ENCODE measurements at regions not wholly inside any gene's neighbourhood (a gene's known extent, or its start where the extent isn't known, plus 50 kb on each side); places are given as distances from the start of the nearest gene placed in this dataset.

DNA sequence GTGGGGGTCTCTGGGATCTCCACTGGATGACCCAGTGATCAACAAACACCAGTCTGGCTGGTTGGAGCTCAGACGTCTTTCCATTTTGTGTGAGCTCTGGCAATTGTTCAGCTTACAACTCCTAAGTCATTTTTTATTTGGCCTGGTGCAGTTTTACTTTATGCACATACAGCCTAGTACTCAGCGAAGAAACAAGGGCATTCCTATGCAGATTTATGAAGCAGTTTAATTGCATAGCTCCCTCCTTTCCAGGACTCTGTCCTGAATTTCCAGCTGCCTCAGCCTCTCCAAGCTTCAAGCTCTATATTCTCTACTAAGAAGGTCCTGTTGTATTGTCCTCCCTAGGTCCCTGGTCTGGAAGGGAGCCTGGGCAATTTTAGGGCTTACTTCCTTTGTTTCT is 145.6 kb upstream of the GALNT17 start:
- no peak for DNase-seq (ENCODE audit: low read depth)

DNA sequence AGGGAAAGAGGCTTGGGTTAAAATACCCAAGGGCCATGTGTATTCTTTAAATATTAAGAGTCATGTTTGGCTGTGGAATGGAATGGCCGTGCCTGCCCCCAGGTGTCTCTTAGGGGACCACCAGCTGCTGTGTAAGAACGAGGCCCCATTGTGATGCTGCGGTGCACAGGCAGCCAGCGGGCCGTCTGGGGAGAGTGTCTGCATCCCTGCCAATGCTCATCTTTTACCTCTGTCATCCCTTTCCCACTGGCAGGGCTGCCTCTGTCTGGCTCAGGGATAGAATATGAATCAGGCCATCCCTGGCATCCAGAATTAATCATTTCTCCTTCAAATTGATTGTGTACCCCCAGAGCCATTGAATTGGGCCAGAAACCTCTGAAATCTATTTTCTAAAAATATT is 137.8 kb upstream of the GALNT17 start:
- no peak for DNase-seq (ENCODE audit: low read depth)

DNA sequence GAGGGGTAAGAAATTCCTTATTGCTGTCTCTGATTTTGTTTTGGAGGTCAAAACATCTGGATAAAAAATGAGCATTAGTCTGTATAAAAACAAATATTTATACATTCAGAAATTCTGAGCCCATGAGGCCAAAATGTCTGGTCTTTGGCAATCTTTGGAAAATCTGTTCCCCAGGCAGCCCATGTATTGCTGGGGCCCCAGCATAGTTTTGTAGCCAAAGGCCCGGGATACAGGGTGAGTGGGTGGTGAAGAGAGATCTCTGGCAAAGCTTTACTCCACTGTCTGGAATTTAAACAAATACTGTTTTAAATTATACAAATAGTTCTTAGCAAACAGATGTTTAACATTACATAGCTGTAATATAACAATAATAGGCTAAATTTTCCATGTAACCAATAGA is 134.7 kb upstream of the GALNT17 start:
- no peak for DNase-seq (ENCODE audit: low read depth)

DNA sequence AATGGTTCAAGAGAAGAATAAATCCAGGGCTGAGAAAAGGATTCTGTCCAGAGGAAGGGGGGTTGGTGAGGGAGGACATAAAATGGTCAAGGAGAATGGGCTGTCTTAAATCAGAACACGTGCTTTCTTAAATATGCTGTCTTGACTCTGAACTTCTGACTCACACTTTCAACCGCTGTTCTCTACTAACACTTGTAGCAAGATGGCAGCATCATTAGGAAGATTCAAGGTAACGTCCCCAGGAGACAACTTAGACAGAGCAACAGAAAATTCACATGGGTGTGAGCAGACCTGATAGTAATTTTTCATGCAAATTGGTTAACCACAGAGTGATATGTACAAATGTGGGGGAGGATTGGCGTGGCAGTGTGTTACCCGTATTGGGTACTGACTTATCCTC is 126.8 kb upstream of the GALNT17 start:
- no peak for DNase-seq (ENCODE audit: low read depth)

DNA sequence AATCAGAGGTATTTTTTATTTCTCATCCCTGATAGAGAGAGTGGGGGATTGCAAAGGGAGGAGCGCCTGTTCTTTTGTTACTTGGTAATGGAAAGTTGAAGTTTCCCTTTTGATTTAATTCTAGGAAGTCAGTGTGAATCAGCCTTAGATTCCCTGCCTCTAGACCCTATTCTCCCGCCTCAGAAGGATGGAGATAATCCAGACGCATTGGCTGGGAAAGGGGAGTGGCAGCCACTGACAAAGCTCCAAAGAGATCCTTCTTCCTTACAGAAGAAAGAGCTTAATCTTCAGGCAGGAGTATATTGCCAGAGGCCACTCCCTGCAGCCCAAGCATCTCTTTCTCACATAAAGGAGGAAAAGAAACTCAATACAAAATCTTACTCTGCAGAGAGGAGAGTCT is 122.3 kb upstream of the GALNT17 start:
- no peak for DNase-seq (ENCODE audit: low read depth)

DNA sequence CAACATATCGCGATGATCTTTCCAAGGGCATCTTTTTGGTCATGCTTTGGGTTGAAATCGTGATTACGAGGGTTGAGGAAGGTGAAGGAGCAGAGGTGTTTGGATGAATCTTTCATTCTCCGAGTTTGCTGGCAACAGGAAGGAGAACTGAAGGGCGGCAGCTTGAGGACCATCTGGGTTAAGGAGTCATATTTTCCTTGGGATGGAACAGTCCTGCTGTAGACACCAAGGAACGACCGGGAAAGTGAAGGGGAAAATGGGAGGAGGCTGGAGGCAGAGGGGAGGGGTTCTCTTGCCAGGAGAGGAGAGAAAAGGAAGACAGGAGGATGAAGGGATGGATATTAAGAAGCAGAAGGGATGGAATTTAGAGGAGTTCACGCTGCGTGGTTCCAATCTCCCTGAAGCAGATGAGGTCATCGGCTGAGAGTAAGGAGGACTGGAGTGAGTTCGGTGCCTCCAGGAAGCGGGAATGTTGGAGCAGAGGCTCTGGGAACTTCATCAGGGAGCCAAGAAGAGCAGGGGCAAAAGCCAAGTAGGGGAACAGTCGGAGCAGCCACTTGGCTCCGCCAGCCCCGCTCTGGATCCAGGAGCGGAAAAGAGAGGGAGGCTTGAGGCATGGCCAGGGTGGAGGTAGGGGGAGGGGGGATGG is 116.6 kb upstream of the GALNT17 start:
- DNase-seq (ENCODE audit: low read depth), result no peak

DNA sequence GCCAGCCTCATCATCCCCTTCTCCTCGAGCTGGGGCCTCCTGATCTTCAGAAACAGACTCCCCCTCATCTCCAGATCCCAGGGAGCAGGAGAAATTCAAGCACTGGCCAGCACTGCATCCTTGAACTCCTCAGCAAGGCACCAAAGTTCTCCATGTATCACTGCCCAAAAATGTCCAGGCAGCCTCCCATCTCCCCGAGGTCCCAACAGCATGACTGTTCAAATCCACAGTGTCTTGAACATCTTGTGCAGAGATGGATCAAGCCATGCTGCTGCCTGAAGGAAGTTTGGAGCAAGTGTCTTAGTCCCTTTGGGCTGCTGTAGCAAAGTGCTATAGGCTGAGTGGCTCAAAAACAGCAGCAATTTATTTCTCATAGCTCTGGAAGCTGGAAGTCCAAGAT is 115.5 kb upstream of the GALNT17 start:
- DNase-seq (ENCODE audit: low read depth), result no peak

DNA sequence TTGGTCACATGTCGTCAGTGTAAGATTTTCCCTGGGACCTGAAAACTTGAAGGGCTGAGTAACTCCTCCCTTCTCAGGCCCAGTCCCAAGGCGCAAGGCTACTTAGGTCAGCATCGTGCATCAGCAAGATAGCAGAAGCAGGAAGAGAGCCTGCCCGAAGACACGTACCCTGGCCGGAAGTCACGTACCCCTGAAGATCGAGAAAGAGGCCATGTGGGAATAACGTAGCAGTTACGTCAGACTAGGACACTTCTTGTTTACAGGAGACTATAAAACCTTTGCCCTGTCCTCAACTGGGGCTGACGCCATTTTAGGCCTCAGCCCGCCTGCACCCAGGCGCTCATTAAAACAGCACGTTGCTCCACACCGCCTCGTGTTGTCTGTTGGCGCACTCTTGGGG is 114.3 kb upstream of the GALNT17 start:
- peak; percentile 9 for DNase-seq (ENCODE audit: low read depth)

DNA sequence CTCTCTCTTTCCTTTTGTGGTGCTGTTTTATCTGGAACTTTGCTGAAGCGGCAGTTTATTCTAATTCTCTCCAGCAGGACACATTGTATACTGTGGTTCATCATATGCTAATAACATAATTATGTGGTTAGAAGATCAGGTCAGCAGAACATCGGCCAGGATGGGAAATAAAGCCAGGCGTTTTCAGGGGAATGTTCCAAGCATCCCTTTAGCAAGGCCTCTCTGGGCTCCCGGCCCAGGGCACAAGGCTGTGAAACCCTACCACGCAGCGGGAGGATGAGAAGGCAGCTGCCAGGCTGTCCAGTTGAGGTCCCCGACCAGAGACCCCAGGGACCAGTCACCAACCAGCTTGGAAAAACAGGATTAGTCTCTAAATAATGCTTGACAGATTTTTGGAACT is 112.2 kb upstream of the GALNT17 start:
- DNase-seq (ENCODE audit: low read depth), result no peak

DNA sequence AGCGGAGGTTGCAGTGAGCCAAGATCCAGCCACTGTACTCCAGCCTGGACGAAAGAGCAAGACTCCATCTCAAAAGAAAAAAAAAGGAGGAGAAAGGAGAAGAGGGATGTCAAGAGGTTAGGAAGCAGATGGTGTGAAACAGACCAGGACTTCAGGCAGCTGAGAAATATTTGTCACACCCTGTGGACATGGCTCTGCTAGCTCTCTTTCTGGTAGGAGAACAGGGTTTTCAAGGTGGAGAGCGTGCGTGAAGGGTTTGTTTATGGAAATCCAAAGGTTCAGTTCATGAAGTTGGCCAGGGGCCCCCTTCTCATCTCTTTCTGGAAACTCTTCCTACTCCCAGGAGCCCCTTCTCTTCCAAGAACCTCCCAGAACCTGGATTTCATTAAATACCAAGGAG is 110.8 kb upstream of the GALNT17 start:
- DNase-seq (ENCODE audit: low read depth), result no peak

DNA sequence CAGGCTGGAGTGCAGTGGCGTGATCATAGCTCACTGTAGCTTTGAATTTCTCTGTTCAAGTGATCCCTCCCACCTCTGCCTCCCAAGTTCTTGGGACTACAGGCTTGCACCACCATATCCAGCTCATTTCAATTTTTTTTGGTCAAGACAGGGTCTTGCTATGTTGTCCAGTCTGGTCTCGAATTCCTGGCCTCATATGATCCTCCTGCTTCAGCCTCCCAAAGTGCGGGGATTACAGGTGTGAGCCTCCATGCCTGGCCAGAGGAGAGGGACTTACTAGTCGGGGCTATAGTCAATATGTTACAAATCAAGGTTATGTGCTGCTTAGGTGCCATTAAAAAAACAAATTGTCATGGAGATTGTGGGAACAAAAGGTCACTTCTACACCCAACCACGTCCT is 105.3 kb upstream of the GALNT17 start:
- no peak for DNase-seq (ENCODE audit: low read depth)

DNA sequence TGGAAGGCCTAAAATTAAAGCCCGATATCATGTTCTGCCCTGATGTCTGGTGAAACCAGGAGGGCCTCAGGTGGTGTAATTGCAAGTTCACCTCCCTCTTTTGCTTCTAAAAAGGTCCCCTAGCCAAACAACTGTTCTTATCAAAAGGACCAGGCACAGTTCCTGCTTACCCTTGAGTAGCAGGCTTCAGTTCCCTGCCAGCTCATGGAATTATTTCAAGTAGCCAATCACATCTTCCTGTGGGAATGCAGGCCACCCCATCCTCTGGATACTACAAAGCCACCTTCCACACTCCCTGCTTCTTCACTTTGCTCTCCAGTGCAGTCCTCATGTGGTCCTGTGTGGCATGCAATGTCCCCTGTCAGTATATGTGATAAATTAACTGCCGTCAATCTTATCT is 97.7 kb upstream of the GALNT17 start:
- no peak for DNase-seq (ENCODE audit: low read depth)

DNA sequence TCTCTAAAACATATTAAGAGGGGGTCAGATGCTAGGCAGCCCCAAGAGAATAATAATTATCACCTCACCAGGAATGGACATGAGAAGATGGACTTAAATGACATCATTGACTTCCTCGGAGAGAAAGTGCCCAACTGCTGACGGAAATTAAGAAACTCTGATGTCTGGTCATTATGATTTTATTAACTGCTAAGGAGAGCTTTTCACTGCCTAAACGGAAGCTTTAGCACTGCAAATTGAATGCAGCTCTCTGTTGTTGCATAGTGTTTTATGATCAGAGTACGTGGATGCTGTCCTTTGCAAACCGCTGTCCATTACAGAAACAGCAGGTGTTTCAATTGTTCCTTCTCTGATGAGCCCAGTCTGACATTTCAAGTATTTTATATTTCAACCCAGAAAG is 89.4 kb upstream of the GALNT17 start:
- no peak for DNase-seq (ENCODE audit: low read depth)

DNA sequence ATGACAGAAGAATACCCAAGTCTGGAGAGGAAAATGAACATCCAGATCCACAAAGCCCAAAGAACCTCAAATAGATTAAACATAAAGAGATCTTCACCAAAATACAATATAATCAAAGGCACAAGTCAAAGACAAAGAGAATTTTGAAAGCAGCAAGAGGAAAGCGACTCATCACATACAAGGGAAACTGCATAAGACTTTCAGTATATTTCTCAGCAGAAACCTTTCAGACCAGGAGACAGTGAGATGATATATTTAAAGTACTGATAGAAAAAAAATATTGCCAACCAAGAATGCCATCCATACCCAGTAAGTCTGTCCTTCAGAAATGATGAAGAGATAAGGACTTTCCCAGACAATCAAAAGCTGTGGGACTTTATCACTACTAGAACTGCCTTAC is 81.5 kb upstream of the GALNT17 start:
- no peak for DNase-seq (ENCODE audit: low read depth)

DNA sequence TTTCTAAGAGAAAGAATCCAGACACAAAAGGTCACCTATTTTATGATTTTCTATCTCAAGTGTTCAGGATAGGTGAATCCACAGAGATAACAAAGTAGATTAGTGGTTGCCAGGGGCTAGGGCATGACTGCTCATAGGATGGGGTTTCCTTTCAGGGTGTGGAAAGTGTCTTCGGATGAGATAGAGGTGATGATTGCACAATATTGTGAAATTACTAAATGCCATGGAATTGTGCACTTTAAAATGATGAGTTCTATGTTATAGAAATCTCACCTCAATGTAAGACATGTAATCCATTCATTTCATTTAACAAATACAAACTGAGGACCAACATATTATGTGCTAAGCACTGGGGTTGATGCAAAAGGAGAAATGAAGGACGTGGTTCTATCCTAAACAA is 76.4 kb upstream of the GALNT17 start:
- DNase-seq (ENCODE audit: low read depth), result no peak

DNA sequence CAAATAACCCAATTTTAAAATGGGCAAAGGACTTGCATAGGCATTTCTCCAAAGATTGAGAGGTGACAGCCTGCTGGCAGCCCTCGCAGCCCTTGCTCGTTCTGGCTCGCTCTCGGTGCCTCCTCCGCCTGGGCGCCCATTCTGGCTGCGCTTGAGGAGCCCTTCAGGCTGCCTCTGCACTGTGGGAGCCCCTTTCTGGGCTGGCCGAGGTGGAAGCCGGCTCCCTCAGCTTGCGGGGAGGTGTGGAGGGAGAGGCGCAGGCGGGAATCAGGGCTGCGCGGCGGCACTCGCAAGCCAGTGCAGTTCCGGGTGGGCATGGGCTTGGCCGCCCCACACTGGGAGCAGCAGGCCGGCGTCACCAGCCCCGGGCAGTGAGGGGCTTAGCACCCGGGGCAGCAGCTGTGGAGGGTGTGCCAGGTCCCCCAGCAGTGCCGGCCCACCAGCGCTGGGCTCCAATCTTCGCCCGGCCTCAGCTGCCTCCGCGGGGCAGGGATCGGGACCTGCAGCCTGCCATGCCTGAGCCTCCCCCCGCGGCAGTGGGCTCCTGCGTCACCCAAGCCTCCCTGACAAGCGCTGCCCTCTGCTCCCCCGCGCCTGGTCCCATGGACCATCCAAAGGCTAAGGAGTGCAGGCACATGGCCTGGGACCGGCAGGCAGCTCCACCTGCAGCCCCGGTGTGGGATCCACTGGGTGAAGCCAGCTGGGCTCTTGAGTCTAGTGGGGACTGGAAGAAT is 54.0 kb upstream of the GALNT17 start:
- no peak for DNase-seq (ENCODE audit: low read depth)

Measured in M059J (cell line).